ENCODE measurements at regions not wholly inside any gene's neighbourhood (a gene's known extent, or its start where the extent isn't known, plus 50 kb on each side); places are given as distances from the start of the nearest gene placed in this dataset.
"Not testable (repeated sequence)": the region's sequence is repeated elsewhere in the genome, so short reads cannot be mapped to it uniquely, and the experiment has no call there.

GRCh38 chr3:66629150-66629981, 128.5 kb upstream of the LRIG1 start:
- DNase-seq (ENCODE audit: low read depth, low spot score): no peak

GRCh38 chr3:66629982-66630368, 129.2 kb upstream of the LRIG1 start:
- no peak for DNase-seq (ENCODE audit: low read depth, low spot score)

GRCh38 chr3:66633402-66634381, 132.9 kb upstream of the LRIG1 start:
- no peak for DNase-seq (ENCODE audit: low read depth, low spot score)

- no peak for DNase-seq (ENCODE audit: low read depth, low spot score)
These were observed 137.9 kb upstream of the LRIG1 start for GRCh38 chr3:66638717-66639116.

GRCh38 chr3:66639809-66640356, 139.1 kb upstream of the LRIG1 start:
- no peak for DNase-seq (ENCODE audit: low read depth, low spot score)

GRCh38 chr3:66642019-66642418, 141.2 kb upstream of the LRIG1 start:
- DNase-seq (ENCODE audit: low read depth, low spot score): no peak

GRCh38 chr3:66642484-66642883, 141.7 kb upstream of the LRIG1 start:
- DNase-seq (ENCODE audit: low read depth, low spot score): no peak

- no peak for DNase-seq (ENCODE audit: low read depth, low spot score)
These were observed 143.7 kb upstream of the LRIG1 start for GRCh38 chr3:66644549-66644948.

- DNase-seq (ENCODE audit: low read depth, low spot score): no peak
These were observed 148.2 kb upstream of the LRIG1 start for GRCh38 chr3:66648975-66649374.

GRCh38 chr3:66651520-66651919, 150.7 kb upstream of the LRIG1 start:
- DNase-seq (ENCODE audit: low read depth, low spot score): not testable (repeated sequence)

GRCh38 chr3:66652100-66652499, 151.3 kb upstream of the LRIG1 start:
- not testable (repeated sequence) for DNase-seq (ENCODE audit: low read depth, low spot score)

GRCh38 chr3:66655044-66655443, 154.2 kb upstream of the LRIG1 start:
- no peak for DNase-seq (ENCODE audit: low read depth, low spot score)

GRCh38 chr3:66655671-66656070, 154.8 kb upstream of the LRIG1 start:
- DNase-seq (ENCODE audit: low read depth, low spot score): no peak

GRCh38 chr3:66656609-66657008, 155.8 kb upstream of the LRIG1 start:
- no peak for DNase-seq (ENCODE audit: low read depth, low spot score)

- no peak for DNase-seq (ENCODE audit: low read depth, low spot score)
These were observed 158.2 kb upstream of the LRIG1 start for GRCh38 chr3:66659056-66659455.

GRCh38 chr3:66661628-66662027, 160.8 kb upstream of the LRIG1 start:
- DNase-seq (ENCODE audit: low read depth, low spot score): no peak

- no peak for DNase-seq (ENCODE audit: low read depth, low spot score)
These were observed 162.1 kb upstream of the LRIG1 start for GRCh38 chr3:66662894-66663293.

GRCh38 chr3:66665021-66665695, 164.3 kb upstream of the LRIG1 start:
- no peak for DNase-seq (ENCODE audit: low read depth, low spot score)

- DNase-seq (ENCODE audit: low read depth, low spot score): no peak
These were observed 165.5 kb upstream of the LRIG1 start for GRCh38 chr3:66666362-66666761.

- no peak for DNase-seq (ENCODE audit: low read depth, low spot score)
These were observed 166.4 kb upstream of the LRIG1 start for GRCh38 chr3:66667263-66667662.

GRCh38 chr3:66671291-66671690, 170.5 kb upstream of the LRIG1 start:
- no peak for DNase-seq (ENCODE audit: low read depth, low spot score)

- DNase-seq (ENCODE audit: low read depth, low spot score): no peak
These were observed 172.0 kb upstream of the LRIG1 start for GRCh38 chr3:66672830-66673229.

All from smooth muscle cell of the brain vasculature (primary cell).